ENCODE measurements at regions not wholly inside any gene's neighbourhood (a gene's known extent, or its start where the extent isn't known, plus 50 kb on each side); places are given as distances from the start of the nearest gene placed in this dataset.

DNA sequence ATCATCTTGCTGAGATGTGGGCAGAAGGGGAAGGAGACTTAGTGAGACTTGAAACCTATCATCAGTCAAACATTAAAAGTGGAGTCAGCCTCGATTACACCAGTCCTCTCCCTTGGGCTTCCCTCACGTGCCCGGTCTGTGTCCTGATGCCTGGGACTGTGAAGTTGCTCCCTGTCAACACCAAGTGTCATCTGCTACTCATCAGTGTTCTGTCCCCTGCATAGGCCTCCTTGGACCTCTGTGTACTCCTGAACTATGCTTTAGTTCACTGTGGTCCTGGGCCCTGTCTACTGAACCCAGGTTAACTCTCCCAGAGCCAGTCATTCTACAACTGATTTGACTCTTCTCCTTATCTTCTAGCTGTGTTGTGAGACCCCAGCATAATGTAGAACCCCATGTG lies 506.3 kb downstream of the TYW1 start:
- Mint-ChIP-seq H3K9me3 (peaks cover 4% of the 10 kb centered on the region), H3K36me3 (ENCODE audit: insufficient read depth) (no peaks in the 10 kb centered on the region), H3K4me1 (no peaks in the 10 kb centered on the region), H3K27ac (ENCODE audit: low read depth) (no peak overlapping the region), H3K27me3 (peaks cover 12% of the 10 kb centered on the region), H3K4me3 (no peak overlapping the region)
- DNase-seq (ENCODE audit: low spot score in 2 of 2) = no peak
- ATAC-seq (replicated peaks; ENCODE audit: extremely low read depth, poor library complexity, severe bottlenecking) = no peak

DNA sequence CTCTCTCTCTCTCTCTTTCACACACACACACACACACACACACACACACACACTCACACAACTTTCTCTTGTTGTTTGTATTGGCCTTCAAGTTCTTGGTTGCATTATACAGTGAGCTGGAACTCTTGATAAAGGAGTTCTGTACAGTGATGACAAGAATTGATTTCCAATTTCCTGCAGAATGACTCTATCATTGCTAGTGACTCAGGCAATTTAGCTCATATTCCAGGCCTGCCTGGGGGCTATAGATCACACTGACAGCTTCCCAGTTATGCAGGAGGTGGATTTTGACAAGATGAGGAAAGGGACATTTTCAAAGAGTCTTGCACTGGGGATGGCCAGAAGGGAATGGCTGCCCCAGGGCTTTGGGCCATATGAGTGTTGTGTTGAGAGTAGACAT lies 508.8 kb downstream of the TYW1 start:
- H3K27me3 Mint-ChIP-seq = peaks cover 12% of the 10 kb centered on the region
- DNase-seq (ENCODE audit: low spot score in 2 of 2) = no peak
- H3K4me3 Mint-ChIP-seq = no peak overlapping the region
- peaks cover 6% of the 10 kb centered on the region for H3K9me3 Mint-ChIP-seq
- no peaks in the 10 kb centered on the region for H3K36me3 Mint-ChIP-seq (ENCODE audit: insufficient read depth)
- no peak overlapping the region for H3K27ac Mint-ChIP-seq (ENCODE audit: low read depth)
- no peaks in the 10 kb centered on the region for H3K4me1 Mint-ChIP-seq
- no peak for ATAC-seq (replicated peaks; ENCODE audit: extremely low read depth, poor library complexity, severe bottlenecking)

DNA sequence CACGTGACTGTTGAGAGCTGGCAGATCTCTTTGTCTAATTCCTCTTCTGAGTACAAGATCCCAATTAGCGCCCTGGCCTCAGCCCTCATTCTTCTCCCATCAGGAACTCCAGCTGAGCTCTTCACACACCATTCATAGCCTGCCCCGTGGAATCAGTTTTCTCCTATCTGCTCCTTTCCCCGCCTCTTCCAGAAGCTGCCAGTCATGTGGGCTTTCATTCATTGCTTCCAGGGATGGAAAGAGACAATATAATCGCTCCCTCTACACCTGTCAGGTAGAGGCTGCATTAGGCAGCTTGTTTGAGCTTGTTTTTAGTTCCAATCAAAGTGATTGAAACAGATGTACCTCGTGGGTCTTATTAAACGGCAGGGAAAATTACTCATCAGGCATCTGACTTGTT lies 515.8 kb downstream of the TYW1 start:
- H3K9me3 Mint-ChIP-seq = peaks cover 6% of the 10 kb centered on the region
- H3K4me1 Mint-ChIP-seq = no peaks in the 10 kb centered on the region
- H3K4me3 Mint-ChIP-seq = no peak overlapping the region
- no peak overlapping the region for H3K27ac Mint-ChIP-seq (ENCODE audit: low read depth)
- no peak for ATAC-seq (replicated peaks; ENCODE audit: extremely low read depth, poor library complexity, severe bottlenecking)
- no peaks in the 10 kb centered on the region for H3K36me3 Mint-ChIP-seq (ENCODE audit: insufficient read depth)
- no peaks in the 10 kb centered on the region for H3K27me3 Mint-ChIP-seq
- DNase-seq (ENCODE audit: low spot score in 2 of 2) = no peak

- no peak for ATAC-seq (replicated peaks; ENCODE audit: extremely low read depth, poor library complexity, severe bottlenecking)
Measured at GRCh38 chr7:67518580-67518979, 521.9 kb downstream of the TYW1 start.

GRCh38 chr7:67519171-67519570 lies 522.5 kb downstream of the TYW1 start:
- no peaks in the 10 kb centered on the region for H3K36me3 Mint-ChIP-seq (ENCODE audit: insufficient read depth)
- H3K4me1 Mint-ChIP-seq = no peaks in the 10 kb centered on the region
- ATAC-seq (replicated peaks; ENCODE audit: extremely low read depth, poor library complexity, severe bottlenecking) (no peak), DNase-seq (ENCODE audit: low spot score in 2 of 2) (no peak)
- H3K9me3 Mint-ChIP-seq = no peaks in the 10 kb centered on the region
- no peak overlapping the region for H3K27ac Mint-ChIP-seq (ENCODE audit: low read depth)
- H3K4me3 Mint-ChIP-seq = no peak overlapping the region
- no peaks in the 10 kb centered on the region for H3K27me3 Mint-ChIP-seq

More at GRCh38 chr7:67518580-67518979, 521.9 kb downstream of the TYW1 start:
- Mint-ChIP-seq H3K4me3 (no peak overlapping the region), H3K36me3 (ENCODE audit: insufficient read depth) (no peaks in the 10 kb centered on the region), H3K27ac (ENCODE audit: low read depth) (no peak overlapping the region), H3K9me3 (no peaks in the 10 kb centered on the region), H3K27me3 (no peaks in the 10 kb centered on the region), H3K4me1 (no peaks in the 10 kb centered on the region)
- no peak for DNase-seq (ENCODE audit: low spot score in 2 of 2)

DNA sequence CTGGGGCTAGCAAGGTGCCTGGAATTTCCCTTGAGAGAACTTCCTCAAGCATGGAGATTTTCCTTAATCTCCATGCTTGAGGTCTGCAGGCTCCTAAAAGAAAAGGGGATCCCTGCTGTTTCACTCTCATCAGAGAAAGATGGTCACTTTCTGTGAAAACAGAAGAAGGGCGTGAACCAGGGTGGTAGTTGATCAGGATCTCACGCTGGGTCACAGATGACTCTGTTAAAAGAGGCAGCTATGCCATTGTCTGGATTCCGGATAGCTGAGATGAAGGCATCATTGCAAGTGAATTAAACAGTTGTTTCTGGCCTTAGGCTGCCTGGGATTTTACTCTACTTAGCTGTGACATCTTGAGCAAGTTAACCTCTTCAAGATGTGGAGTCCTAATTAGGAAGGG lies 525.9 kb downstream of the TYW1 start:
- H3K4me1 Mint-ChIP-seq = no peaks in the 10 kb centered on the region
- ATAC-seq (replicated peaks; ENCODE audit: extremely low read depth, poor library complexity, severe bottlenecking) (no peak), DNase-seq (ENCODE audit: low spot score in 2 of 2) (no peak)
- H3K27ac Mint-ChIP-seq (ENCODE audit: low read depth) = no peak overlapping the region
- H3K9me3 Mint-ChIP-seq = no peaks in the 10 kb centered on the region
- H3K4me3 Mint-ChIP-seq = no peak overlapping the region
- no peaks in the 10 kb centered on the region for H3K36me3 Mint-ChIP-seq (ENCODE audit: insufficient read depth)
- H3K27me3 Mint-ChIP-seq = no peaks in the 10 kb centered on the region

DNA sequence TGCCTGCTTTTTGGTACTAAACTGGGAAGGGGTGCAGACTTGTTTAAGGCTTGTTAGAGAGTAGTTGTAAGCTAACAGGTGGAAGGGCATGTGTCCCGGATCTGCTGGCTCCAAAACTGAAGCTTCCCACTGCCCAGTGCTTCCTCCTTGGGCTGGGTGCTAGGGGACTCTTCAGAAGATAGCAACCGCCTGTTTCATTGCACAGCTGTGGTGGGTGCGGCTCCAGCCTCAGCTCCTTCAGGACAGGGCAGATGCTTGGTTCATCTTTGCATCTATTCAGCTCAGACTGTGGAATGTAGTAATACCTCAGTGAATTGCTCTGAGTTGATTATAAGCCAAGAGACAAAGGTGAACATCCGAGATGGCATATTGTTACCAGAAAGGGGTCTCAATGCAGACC lies 527.1 kb downstream of the TYW1 start:
- DNase-seq (ENCODE audit: low spot score in 2 of 2) (no peak), ATAC-seq (replicated peaks; ENCODE audit: extremely low read depth, poor library complexity, severe bottlenecking) (no peak)
- no peaks in the 10 kb centered on the region for H3K36me3 Mint-ChIP-seq (ENCODE audit: insufficient read depth)
- no peaks in the 10 kb centered on the region for H3K4me1 Mint-ChIP-seq
- H3K27me3 Mint-ChIP-seq = no peaks in the 10 kb centered on the region
- no peak overlapping the region for H3K27ac Mint-ChIP-seq (ENCODE audit: low read depth)
- H3K9me3 Mint-ChIP-seq = no peaks in the 10 kb centered on the region
- H3K4me3 Mint-ChIP-seq = no peak overlapping the region

DNA sequence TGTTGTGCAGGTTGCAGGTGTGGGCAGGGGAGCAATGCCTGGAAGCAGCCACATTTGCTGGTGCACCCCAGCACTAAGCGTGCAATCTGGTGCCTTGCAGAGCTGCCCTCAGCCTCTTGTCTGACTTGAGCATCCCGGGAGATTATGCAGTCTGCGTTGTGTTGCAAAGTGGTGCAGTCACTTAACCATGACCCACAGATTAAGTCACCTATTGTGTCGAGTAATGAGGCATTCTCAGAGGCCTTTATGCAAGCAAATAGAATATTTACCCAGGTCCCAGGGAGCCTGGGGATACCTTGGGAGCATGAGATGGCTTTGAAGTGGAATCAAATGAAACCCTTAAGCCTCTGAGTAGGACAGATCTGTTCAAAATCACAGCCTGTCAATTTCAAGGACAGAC lies 529.0 kb downstream of the TYW1 start:
- Mint-ChIP-seq H3K27ac (ENCODE audit: low read depth) (no peak overlapping the region), H3K4me1 (no peaks in the 10 kb centered on the region), H3K4me3 (no peak overlapping the region), H3K36me3 (ENCODE audit: insufficient read depth) (no peaks in the 10 kb centered on the region), H3K9me3 (no peaks in the 10 kb centered on the region), H3K27me3 (no peaks in the 10 kb centered on the region)
- ATAC-seq (replicated peaks; ENCODE audit: extremely low read depth, poor library complexity, severe bottlenecking) = no peak
- DNase-seq (ENCODE audit: low spot score in 2 of 2) = no peak

GRCh38 chr7:67535241-67535989 lies 538.8 kb downstream of the TYW1 start:
- Mint-ChIP-seq H3K27me3 (no peaks in the 10 kb centered on the region), H3K4me3 (no peak overlapping the region), H3K27ac (ENCODE audit: low read depth) (no peak overlapping the region), H3K9me3 (no peaks in the 10 kb centered on the region), H3K36me3 (ENCODE audit: insufficient read depth) (no peaks in the 10 kb centered on the region), H3K4me1 (no peaks in the 10 kb centered on the region)
- ATAC-seq (replicated peaks; ENCODE audit: extremely low read depth, poor library complexity, severe bottlenecking) = no peak
- no peak for DNase-seq (ENCODE audit: low spot score in 2 of 2)

DNA sequence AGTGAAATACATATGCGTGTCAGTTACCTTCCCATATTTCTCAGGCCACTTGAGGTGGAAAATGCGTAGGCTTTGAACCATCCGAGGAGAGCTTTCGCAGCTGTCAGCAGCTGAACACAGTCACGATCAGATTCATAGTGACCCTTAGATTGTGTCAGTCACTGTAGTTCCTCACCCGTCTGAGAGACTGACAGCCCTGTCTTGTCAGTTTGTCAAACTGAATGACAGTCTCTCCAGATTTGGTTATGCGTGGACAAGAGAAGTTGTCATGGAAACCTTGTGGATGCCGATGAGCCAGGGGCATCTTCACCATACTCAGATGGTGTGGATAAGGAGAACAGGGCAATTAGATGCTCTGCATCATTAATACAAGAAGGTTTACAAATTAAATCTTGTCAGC lies 546.3 kb downstream of the TYW1 start:
- no peak overlapping the region for H3K4me3 Mint-ChIP-seq
- no peaks in the 10 kb centered on the region for H3K27me3 Mint-ChIP-seq
- H3K36me3 Mint-ChIP-seq (ENCODE audit: insufficient read depth) = no peaks in the 10 kb centered on the region
- H3K9me3 Mint-ChIP-seq = peaks cover 6% of the 10 kb centered on the region
- no peaks in the 10 kb centered on the region for H3K4me1 Mint-ChIP-seq
- no peak overlapping the region for H3K27ac Mint-ChIP-seq (ENCODE audit: low read depth)
- ATAC-seq (replicated peaks; ENCODE audit: extremely low read depth, poor library complexity, severe bottlenecking) (no peak), DNase-seq (ENCODE audit: low spot score in 2 of 2) (no peak)

DNA sequence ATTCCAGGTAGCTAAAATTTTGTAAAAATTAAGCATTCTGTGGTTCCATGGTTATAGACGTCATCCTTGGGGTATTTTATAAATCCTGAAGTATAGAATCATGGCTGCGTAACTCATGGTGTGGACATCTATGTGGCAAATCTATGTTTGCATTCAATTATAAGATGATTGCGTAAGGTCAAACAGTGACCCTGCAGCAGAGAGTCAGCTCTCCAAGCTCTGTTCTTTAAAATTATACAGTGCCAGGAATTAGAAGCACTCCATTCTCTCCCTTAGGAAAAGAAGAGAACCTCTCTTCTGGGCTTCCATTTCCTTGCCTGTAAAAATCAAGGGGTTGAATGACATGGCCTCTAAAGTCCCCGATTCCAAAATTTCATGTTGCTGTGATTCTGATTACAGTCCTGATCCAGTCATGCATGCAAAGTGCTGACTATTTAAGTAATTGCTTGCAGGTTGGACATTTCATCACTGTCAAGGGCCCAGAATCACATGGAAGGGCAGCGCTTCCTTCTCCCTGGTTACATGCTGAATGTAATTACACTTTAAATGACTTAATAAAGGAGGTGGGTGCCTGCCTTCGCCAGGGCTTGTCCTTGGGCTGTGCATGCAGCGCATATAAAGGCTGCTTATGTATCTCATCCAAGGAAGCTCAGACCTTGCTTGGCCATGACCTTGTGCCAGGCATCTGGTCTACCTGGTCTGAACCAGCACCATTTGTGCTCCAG lies 550.7 kb downstream of the TYW1 start:
- Mint-ChIP-seq H3K36me3 (ENCODE audit: insufficient read depth) (no peaks in the 10 kb centered on the region), H3K27me3 (no peaks in the 10 kb centered on the region), H3K4me3 (no peak overlapping the region), H3K4me1 (no peaks in the 10 kb centered on the region), H3K9me3 (peaks cover 12% of the 10 kb centered on the region), H3K27ac (ENCODE audit: low read depth) (no peak overlapping the region)
- no peak for DNase-seq (ENCODE audit: low spot score in 2 of 2)
- no peak for ATAC-seq (replicated peaks; ENCODE audit: extremely low read depth, poor library complexity, severe bottlenecking)

DNA sequence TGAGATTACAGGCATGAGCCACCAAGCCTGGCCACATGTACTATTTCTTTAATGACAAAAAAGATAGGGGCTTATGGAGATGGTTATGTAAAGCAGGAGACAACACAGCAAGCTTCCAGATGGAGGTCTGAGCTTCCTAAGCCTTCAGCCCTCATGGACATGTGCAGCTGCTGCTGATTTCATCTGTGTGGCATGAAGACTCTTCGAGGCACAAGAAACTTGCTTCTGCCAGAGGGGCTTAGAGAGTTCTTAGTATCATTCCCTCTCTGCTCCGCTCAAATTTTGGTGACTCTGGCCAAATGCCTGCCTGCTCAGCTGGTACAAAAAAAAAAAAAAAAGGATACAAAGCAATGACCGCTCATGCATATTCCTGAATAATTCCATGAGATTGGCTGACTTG lies 552.5 kb downstream of the TYW1 start:
- H3K4me1 Mint-ChIP-seq = no peaks in the 10 kb centered on the region
- no peaks in the 10 kb centered on the region for H3K27me3 Mint-ChIP-seq
- H3K4me3 Mint-ChIP-seq = no peak overlapping the region
- no peak for ATAC-seq (replicated peaks; ENCODE audit: extremely low read depth, poor library complexity, severe bottlenecking)
- no peaks in the 10 kb centered on the region for H3K36me3 Mint-ChIP-seq (ENCODE audit: insufficient read depth)
- DNase-seq (ENCODE audit: low spot score in 2 of 2) = no peak
- no peak overlapping the region for H3K27ac Mint-ChIP-seq (ENCODE audit: low read depth)
- H3K9me3 Mint-ChIP-seq = peaks cover 12% of the 10 kb centered on the region

DNA sequence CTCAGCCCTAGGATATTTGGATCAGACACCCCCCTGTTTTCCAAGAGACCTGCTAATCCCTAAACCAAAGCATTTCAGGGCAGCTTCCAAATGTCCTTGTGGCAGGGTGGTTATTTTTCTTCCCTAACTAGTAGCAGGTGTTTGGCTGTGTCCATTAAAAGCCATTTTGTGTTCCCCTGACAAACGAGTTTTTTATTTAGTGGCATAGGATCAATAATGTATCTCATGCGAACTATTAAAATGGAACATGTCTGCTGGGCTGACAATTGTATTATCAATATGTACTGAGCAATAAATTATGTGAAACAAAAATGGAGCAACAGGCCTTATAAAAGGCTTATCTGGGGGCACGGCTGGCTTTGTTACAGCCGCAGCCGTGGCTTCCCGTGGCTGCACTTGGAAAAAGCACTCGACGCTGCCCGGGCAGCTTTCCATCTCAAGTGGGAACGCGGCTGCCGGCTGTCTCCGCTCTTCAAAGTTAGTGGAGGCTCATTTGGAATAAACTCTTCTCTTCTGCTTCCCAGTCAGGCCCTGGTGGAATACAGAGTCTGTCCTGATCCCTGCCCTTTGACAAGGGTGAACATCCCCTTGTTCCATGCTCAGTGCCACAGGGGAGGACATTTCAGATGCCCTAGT lies 554.3 kb downstream of the TYW1 start:
- peaks cover 12% of the 10 kb centered on the region for H3K9me3 Mint-ChIP-seq
- no peaks in the 10 kb centered on the region for H3K36me3 Mint-ChIP-seq (ENCODE audit: insufficient read depth)
- no peak overlapping the region for H3K27ac Mint-ChIP-seq (ENCODE audit: low read depth)
- DNase-seq (ENCODE audit: low spot score in 2 of 2) (no peak), ATAC-seq (replicated peaks; ENCODE audit: extremely low read depth, poor library complexity, severe bottlenecking) (no peak)
- no peak overlapping the region for H3K4me3 Mint-ChIP-seq
- H3K27me3 Mint-ChIP-seq = no peaks in the 10 kb centered on the region
- no peaks in the 10 kb centered on the region for H3K4me1 Mint-ChIP-seq

Measured in central memory CD8-positive, alpha-beta T cell (primary cell).